Mucosa of descending colon (tissue), 3 donors: ENCODE measurements at regions not wholly inside any gene's neighbourhood (a gene's known extent, or its start where the extent isn't known, plus 50 kb on each side); places are given as distances from the start of the nearest gene placed in this dataset.

Source experiments
- ATAC-seq: fragments of 200-7000 bp; cut with Tn5 transposase; one replicate; pipeline ENCODE4 v1.9.1; 2020; ENCODE audit warnings: mild to moderate bottlenecking, moderate library complexity
- DNase-seq, 3 donors: peaks; one replicate each; pipeline ENCODE4 v3.0.0-alpha.2; 2020
- H3K36me3 ChIP-seq: fragments of 200-600 bp; one replicate; pipeline ENCODE4 v1.8.0; 2021; ENCODE audit warnings: low read depth, mild to moderate bottlenecking
- H3K4me1 ChIP-seq: fragments of 200-600 bp; one replicate; pipeline ENCODE4 v1.8.0; 2021; ENCODE audit warnings: low read depth, mild to moderate bottlenecking
- H3K4me3 ChIP-seq: fragments of 200-600 bp; one replicate; pipeline ENCODE4 v1.8.0; 2021; ENCODE audit warnings: mild to moderate bottlenecking
- H3K9me3 ChIP-seq: fragments of 200-600 bp; one replicate; pipeline ENCODE4 v1.8.0; 2021; ENCODE audit warnings: mild to moderate bottlenecking
- intact Hi-C, 2 donors: fragments of 100-400 bp; cut with DNase I in 1 of 2; cut with micrococcal nuclease in 1 of 2; formaldehyde crosslinking; loops; one replicate each; pipeline versions ENCODE4 v1.11.0 to v1.11.1; 2022; cut with DNase I, micrococcal nuclease
- TF ChIP-seq, protein P1 (sequence below): fragments of 200-600 bp; IDR thresholded peaks from one replicate; pipeline ENCODE4 v1.8.0; 2022; ENCODE audit warnings: antibody characterized with exemption, mild to moderate bottlenecking
- donor health status: DM: no; HTN: no; CAD: no; lungs with moderate emphysema.
- donor health status: DM: no; HTN: no; CAD: no.
- donor health status: DM: no; HTN: yes; CAD: no.

DNA sequence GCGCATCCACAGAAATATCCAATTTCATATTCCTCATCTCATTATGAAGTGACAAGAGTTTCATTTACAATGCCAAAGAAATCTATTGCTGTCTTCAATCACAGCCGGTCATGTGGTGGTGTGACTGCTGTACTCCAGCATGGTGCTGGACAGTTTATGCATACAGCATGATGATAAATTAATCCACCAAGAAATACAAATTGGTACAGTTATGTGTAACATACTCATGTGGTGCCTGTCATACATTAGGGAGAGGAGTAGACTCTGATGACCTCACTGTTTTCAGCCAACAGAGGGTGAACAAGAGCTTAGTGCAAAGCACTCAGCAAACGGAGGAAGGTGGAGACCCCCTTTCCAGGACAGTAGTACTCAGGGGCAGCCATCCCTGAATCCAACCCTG is 178.4 kb upstream of the SYNDIG1 start:
- intact Hi-C loops, result no loop called here
- TF ChIP-seq, protein P1, sequence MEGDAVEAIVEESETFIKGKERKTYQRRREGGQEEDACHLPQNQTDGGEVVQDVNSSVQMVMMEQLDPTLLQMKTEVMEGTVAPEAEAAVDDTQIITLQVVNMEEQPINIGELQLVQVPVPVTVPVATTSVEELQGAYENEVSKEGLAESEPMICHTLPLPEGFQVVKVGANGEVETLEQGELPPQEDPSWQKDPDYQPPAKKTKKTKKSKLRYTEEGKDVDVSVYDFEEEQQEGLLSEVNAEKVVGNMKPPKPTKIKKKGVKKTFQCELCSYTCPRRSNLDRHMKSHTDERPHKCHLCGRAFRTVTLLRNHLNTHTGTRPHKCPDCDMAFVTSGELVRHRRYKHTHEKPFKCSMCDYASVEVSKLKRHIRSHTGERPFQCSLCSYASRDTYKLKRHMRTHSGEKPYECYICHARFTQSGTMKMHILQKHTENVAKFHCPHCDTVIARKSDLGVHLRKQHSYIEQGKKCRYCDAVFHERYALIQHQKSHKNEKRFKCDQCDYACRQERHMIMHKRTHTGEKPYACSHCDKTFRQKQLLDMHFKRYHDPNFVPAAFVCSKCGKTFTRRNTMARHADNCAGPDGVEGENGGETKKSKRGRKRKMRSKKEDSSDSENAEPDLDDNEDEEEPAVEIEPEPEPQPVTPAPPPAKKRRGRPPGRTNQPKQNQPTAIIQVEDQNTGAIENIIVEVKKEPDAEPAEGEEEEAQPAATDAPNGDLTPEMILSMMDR, result no peak
- ATAC-seq (no peak), DNase-seq (no peak)
- Histone ChIP-seq H3K36me3 (no peaks in the 10 kb centered on the region), H3K9me3 (no peaks in the 10 kb centered on the region), H3K4me3 (no peak overlapping the region), H3K4me1 (no peaks in the 10 kb centered on the region)

- Histone ChIP-seq H3K36me3 (no peaks in the 10 kb centered on the region), H3K9me3 (no peaks in the 10 kb centered on the region), H3K4me3 (no peak overlapping the region), H3K4me1 (no peaks in the 10 kb centered on the region)
- intact Hi-C loops, result no loop called here
- TF ChIP-seq, protein P1, result no peak
- ATAC-seq (no peak), DNase-seq (peak in 1 of 3 donors; percentile 7)
These were observed 179.5 kb upstream of the SYNDIG1 start for GRCh38 chr20:24289737-24290481.

- intact Hi-C loops, result no loop called here
- Histone ChIP-seq H3K4me1 (no peaks in the 10 kb centered on the region), H3K36me3 (no peaks in the 10 kb centered on the region), H3K9me3 (no peaks in the 10 kb centered on the region), H3K4me3 (no peak overlapping the region)
- TF ChIP-seq, protein P1, result no peak
- DNase-seq, result no peak
- no peak for ATAC-seq
These were observed 186.2 kb upstream of the SYNDIG1 start for GRCh38 chr20:24283186-24283585.

GRCh38 chr20:24277196-24277595 is 192.2 kb upstream of the SYNDIG1 start:
- ATAC-seq (no peak), DNase-seq (no peak)
- intact Hi-C loops, result no loop called here

DNA sequence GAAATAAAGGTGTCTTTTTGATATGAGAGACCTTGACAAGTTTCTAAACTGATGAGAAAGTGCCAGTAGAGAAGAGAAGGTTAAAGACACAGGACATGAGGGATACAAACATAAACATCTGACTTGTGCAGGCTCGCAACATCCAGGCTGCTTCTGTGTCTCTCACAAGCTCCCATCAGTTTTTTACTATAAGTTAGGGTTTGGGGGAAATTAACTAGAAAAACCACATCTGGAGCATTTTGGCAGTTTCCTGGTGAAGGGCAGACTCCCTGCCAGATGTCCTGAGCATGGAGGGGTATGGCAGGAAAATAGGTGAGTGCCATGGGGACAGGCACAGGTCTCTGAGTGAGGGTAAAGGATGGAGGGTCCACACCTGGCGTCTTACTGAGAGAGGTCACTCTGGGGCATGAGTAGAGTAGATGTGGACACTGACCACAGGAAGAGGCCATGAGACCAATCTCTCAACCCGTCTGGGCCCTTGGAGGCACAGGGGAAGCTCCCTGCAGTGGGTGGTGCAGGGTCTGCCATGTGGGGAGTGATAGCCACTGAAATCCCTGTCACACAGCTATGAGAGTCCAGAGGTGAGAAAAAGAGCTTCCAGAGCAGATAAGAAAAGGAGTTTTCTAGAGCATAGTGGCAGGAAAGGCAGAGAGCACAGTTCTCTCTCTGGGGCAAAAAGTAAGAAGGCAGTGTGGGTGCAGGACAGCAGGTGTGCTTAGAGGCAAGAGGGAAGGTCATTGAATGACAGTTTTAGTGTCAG is 193.3 kb upstream of the SYNDIG1 start:
- no peaks in the 10 kb centered on the region for H3K36me3 ChIP-seq
- no peaks in the 10 kb centered on the region for H3K9me3 ChIP-seq
- intact Hi-C loops, result no loop called here
- no peak overlapping the region for H3K4me3 ChIP-seq
- TF ChIP-seq, protein P1, result no peak
- ATAC-seq, result no peak
- no peak for DNase-seq
- H3K4me1 ChIP-seq, result no peaks in the 10 kb centered on the region

More at GRCh38 chr20:24277196-24277595, 192.2 kb upstream of the SYNDIG1 start:
- Histone ChIP-seq H3K4me1 (no peaks in the 10 kb centered on the region), H3K9me3 (no peaks in the 10 kb centered on the region), H3K36me3 (no peaks in the 10 kb centered on the region), H3K4me3 (no peak overlapping the region)
- TF ChIP-seq, protein P1, result no peak
